Activated B cell treated with CpG ODN at 0.5 μM for 24 hours (primary cell): ENCODE measurements at regions not wholly inside any gene's neighbourhood (a gene's known extent, or its start where the extent isn't known, plus 50 kb on each side); places are given as distances from the start of the nearest gene placed in this dataset.

Experiments used
- ATAC-seq: fragments of 200-7000 bp; cut with Tn5 transposase; one replicate; pipeline ENCODE4 v1.10.0; 2021; ENCODE audit warnings: low read depth, mild to moderate bottlenecking, moderate library complexity
- CTCF ChIA-PET: fragments of 350-600 bp; sonication (Branson Sonifier 250); formaldehyde crosslinking; loops from one replicate; lab custom pipeline; 2021; ENCODE audit warnings: antibody characterized with exemption; lab: Charles Lee
- POLR2A ChIA-PET: fragments of 350-600 bp; sonication (Branson Sonifier 250); formaldehyde crosslinking; loops from one replicate; lab custom pipeline; 2021; ENCODE audit warnings: antibody characterized with exemption; lab: Charles Lee
- DNase-seq: peaks from one replicate; pipeline ENCODE4 v3.0.0; 2022
- H3K27ac Mint-ChIP-seq: one replicate; pipeline ENCODE4 v1.8.0; 2020; ENCODE audit warnings: mixed read lengths
- H3K27me3 Mint-ChIP-seq: one replicate; pipeline ENCODE4 v1.8.0; 2021; ENCODE audit warnings: mixed read lengths
- H3K36me3 Mint-ChIP-seq: one replicate; pipeline ENCODE4 v1.8.0; 2021; ENCODE audit warnings: low read depth, mixed read lengths
- H3K4me1 Mint-ChIP-seq: one replicate; pipeline ENCODE4 v1.8.0; 2021; ENCODE audit warnings: mixed read lengths
- H3K4me3 Mint-ChIP-seq: one replicate; pipeline ENCODE4 v1.8.0; 2020; ENCODE audit warnings: mild to moderate bottlenecking, mixed read lengths
- H3K9me3 Mint-ChIP-seq: one replicate; pipeline ENCODE4 v1.8.0; 2020; ENCODE audit warnings: mixed read lengths
- intact Hi-C: fragments of 100-400 bp; cut with micrococcal nuclease; formaldehyde crosslinking; loops from one replicate; pipeline ENCODE4 v1.15.1; 2024
- TF ChIP-seq, protein P1 (sequence below): fragments of 200-600 bp; IDR thresholded peaks from one replicate; pipeline ENCODE4 v1.8.0; 2022; ENCODE audit warnings: antibody characterized with exemption, mild to moderate bottlenecking

DNA sequence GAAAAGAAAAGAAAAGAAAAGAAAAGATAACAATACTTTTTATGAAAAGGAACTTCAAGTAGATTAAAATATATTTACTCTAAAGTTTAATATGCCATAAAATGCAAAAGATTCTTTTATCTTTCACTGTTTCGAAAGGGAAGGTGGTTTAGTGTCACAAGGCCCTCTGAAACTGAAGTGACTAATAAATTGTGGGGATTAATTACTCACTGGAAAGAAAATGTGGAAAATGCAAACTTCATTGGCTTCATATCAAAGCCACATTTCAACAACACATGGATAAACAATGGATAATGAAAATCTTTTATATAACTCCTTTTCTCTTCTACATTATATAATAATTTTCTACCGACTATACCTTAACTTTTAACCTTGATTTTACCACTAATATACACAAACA is 320.5 kb upstream of the RSPO3 start:
- Mint-ChIP-seq H3K9me3 (no peaks in the 10 kb centered on the region), H3K36me3 (no peaks in the 10 kb centered on the region), H3K27ac (no peak overlapping the region), H3K4me3 (no peak overlapping the region), H3K4me1 (no peaks in the 10 kb centered on the region), H3K27me3 (peaks cover 6% of the 10 kb centered on the region)
- intact Hi-C loops = no loop called here
- TF ChIP-seq, protein P1, sequence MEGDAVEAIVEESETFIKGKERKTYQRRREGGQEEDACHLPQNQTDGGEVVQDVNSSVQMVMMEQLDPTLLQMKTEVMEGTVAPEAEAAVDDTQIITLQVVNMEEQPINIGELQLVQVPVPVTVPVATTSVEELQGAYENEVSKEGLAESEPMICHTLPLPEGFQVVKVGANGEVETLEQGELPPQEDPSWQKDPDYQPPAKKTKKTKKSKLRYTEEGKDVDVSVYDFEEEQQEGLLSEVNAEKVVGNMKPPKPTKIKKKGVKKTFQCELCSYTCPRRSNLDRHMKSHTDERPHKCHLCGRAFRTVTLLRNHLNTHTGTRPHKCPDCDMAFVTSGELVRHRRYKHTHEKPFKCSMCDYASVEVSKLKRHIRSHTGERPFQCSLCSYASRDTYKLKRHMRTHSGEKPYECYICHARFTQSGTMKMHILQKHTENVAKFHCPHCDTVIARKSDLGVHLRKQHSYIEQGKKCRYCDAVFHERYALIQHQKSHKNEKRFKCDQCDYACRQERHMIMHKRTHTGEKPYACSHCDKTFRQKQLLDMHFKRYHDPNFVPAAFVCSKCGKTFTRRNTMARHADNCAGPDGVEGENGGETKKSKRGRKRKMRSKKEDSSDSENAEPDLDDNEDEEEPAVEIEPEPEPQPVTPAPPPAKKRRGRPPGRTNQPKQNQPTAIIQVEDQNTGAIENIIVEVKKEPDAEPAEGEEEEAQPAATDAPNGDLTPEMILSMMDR = no peak
- DNase-seq (no peak), ATAC-seq (no peak)
- CTCF ChIA-PET = no interaction called here
- POLR2A ChIA-PET = no interaction called here

DNA sequence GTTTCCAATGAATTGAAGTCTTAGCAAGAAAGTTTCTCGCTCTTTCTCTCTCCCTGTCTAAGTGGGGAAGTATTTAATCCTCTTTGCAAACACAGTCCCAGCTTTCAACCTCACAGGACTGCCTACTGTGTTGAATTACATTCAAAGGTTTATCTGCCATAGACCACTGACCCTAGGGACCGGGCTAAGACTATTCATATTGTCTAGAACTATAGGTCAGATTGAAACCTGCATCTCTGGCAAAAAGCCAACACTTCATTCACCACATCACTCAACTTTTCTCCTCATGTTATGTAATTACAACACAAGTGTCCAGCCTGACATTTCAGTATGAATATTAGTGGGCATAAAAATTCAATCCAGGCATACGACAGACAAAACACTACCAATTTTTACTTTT is 314.7 kb upstream of the RSPO3 start:
- ChIA-PET POLR2A (no interaction called here), CTCF (interaction anchor here (1.0 to 1.2 kb wide), 2 partner anchors 16 to 734 kb away, joined by 3 read pairs; no protein-coding TSS in a partner anchor)
- intact Hi-C loops = loop anchor here (1.0 to 10.0 kb wide), 2 partner anchors 318 to 741 kb away; no protein-coding TSS in a partner anchor
- Mint-ChIP-seq H3K27me3 (peaks cover 2% of the 10 kb centered on the region), H3K4me3 (no peak overlapping the region), H3K9me3 (no peaks in the 10 kb centered on the region), H3K27ac (no peak overlapping the region), H3K36me3 (no peaks in the 10 kb centered on the region), H3K4me1 (no peaks in the 10 kb centered on the region)
- no peak for DNase-seq
- TF ChIP-seq, protein P1 = no peak
- no peak for ATAC-seq

DNA sequence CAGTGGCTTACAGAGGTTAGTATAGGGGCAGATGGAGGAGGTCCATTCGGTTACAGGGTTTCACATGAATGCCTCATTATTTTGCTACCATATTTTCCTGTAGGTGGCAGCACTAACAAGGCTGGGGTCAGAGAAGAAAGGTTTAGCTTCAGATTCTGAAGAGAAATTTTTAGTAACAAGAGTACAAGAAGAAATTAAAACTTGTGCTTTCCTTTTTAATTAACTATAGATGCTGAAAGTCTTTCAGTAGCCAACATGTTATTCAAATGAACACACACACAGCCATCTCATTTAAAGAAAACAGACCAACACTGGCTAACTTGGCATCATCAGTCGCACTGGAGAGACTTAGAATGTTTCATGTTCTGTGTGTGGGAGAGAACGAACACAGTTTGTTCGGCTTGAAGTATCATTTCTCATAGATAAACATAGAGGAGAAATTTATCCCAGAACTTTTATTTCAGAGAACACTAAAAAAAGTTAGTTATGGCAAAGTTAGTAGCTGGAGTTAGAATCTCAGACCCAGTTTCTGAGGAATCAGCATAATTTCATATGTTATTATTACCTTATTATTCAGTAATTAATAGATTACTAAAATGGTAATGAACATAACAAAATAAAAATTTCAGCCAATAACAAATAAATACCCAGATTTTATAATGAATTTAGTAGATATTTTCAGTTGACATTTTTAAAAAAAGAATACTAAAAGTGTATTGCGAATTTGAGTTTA is 314.0 kb upstream of the RSPO3 start:
- Mint-ChIP-seq H3K4me1 (no peaks in the 10 kb centered on the region), H3K4me3 (no peak overlapping the region), H3K36me3 (no peaks in the 10 kb centered on the region), H3K9me3 (no peaks in the 10 kb centered on the region), H3K27me3 (peaks cover 2% of the 10 kb centered on the region), H3K27ac (no peak overlapping the region)
- ChIA-PET CTCF (interaction anchor here (0.9 to 1.4 kb wide), 3 partner anchors 317 to 733 kb away, joined by 3 to 5 read pairs (median 3); no protein-coding TSS in a partner anchor), POLR2A (no interaction called here)
- no peak for DNase-seq
- intact Hi-C loops = loop anchor here (1.0 to 10.0 kb wide), 2 partner anchors 317 to 740 kb away; no protein-coding TSS in a partner anchor
- no peak for ATAC-seq
- TF ChIP-seq, protein P1 = no peak

DNA sequence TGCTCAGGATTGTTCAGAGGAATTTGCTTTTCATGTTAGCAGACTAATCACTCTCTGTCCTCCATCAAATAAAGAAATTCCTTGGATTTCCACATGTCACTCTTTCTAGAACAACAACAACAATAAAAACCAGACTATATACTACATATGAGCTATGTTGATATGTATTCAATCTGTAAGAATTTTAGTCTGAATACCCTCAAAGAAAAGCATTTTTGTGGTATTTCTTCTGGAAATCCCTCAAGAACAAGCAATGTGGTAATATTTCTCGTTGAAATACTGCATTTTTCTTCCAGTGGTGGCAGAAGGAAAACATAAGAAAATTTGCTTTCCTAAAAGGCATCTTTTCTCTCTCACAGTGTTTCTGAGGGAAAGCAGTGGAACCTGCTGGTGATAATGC is 312.6 kb upstream of the RSPO3 start:
- H3K36me3 Mint-ChIP-seq = no peaks in the 10 kb centered on the region

DNA sequence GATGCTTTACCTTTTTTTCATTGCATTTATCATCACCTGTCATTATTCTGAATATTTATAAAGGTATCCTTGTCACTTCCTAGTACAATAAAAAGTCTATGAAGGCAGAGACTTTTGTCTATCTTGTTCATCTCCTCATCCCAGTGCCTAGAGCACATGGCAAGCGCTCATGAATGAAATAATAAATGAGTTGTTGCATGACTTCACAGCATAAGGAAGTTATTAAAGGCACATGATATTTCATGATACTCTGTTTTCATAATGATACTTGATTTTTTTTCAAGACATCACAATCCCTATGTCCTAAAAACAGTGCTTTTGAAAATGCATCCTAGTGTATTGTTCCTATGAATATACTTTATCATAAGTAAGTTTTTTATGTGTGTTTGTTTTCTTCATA is 310.6 kb upstream of the RSPO3 start:
- ChIA-PET CTCF (no interaction called here), POLR2A (no interaction called here)
- H3K9me3 Mint-ChIP-seq = no peaks in the 10 kb centered on the region
- intact Hi-C loops = loop anchor here (10.0 kb wide), 1 partner anchor 737 kb away; no protein-coding TSS in a partner anchor
- no peaks in the 10 kb centered on the region for H3K27me3 Mint-ChIP-seq
- no peaks in the 10 kb centered on the region for H3K4me1 Mint-ChIP-seq
- DNase-seq (no peak), ATAC-seq (no peak)
- H3K4me3 Mint-ChIP-seq = no peak overlapping the region
- TF ChIP-seq, protein P1 = no peak
- H3K36me3 Mint-ChIP-seq = no peaks in the 10 kb centered on the region
- H3K27ac Mint-ChIP-seq = no peak overlapping the region

More for the DNA sequence above, 312.6 kb upstream of the RSPO3 start:
- TF ChIP-seq, protein P1 = no peak
- Mint-ChIP-seq H3K27ac (no peak overlapping the region), H3K27me3 (peaks cover 2% of the 10 kb centered on the region), H3K4me1 (no peaks in the 10 kb centered on the region), H3K9me3 (no peaks in the 10 kb centered on the region), H3K4me3 (no peak overlapping the region)
- DNase-seq (no peak), ATAC-seq (no peak)
- ChIA-PET CTCF (no interaction called here), POLR2A (no interaction called here)
- intact Hi-C loops = loop anchor here (10.0 kb wide), 1 partner anchor 739 kb away; no protein-coding TSS in a partner anchor
